ENCODE measurements at regions not wholly inside any gene's neighbourhood (a gene's known extent, or its start where the extent isn't known, plus 50 kb on each side); places are given as distances from the start of the nearest gene placed in this dataset.

GRCh38 chr4:38366997-38367396, 297.0 kb upstream of the KLF3 start (continued):
- TF ChIP-seq CBFB (CRISPR knock-in tag; IDR thresholded peaks at IDR 0.05) = no peak
- TF ChIP-seq HEY1 (CRISPR knock-in tag; IDR thresholded peaks at IDR 0.05; ENCODE audit: borderline replicate concordance) = no peak
- no peak for TF ChIP-seq GATA2 (CRISPR knock-in tag; IDR thresholded peaks at IDR 0.05)
- TF ChIP-seq BRF2 (IDR thresholded peaks at IDR 0.05; ENCODE audit: borderline replicate concordance, insufficient read depth, insufficient read length) = no peak
- TF ChIP-seq GABPA (tag; conservative IDR thresholded peaks at IDR 0.05; ENCODE audit: low read depth) = no peak

- no peak overlapping the region for H3K9ac ChIP-seq (ENCODE audit: insufficient read depth in 1 of 2, low read depth in 2 of 2, low read length in 2 of 2)
- no peak overlapping the region for H3K4me3 ChIP-seq
- ChIA-PET CTCF (ENCODE audit: low intra/inter-chr PET ratio) (no interaction called here), POLR2A (interaction anchor here (2.1 kb wide), 1 partner anchor 10 kb away, joined by 4 read pairs; no protein-coding TSS in a partner anchor)
- no peak overlapping the region for H3K27ac ChIP-seq (ENCODE audit: extremely low read depth, low read depth, low read length)
- DNase-seq (ENCODE audit: extremely low read depth in 1 of 4, low spot score in 3 of 4) = no peak
- H3K36me3 ChIP-seq (ENCODE audit: control insufficient read depth, insufficient read depth, low read length) = no peaks in the 10 kb centered on the region
- TF ChIP-seq ZNF121 (CRISPR knock-in tag; conservative IDR thresholded peaks at IDR 0.05) (no peak), TEAD2 (tag; IDR thresholded peaks at IDR 0.05) (no peak)
- H3K27me3 ChIP-seq (ENCODE audit: control insufficient read depth in 2 of 2, insufficient read depth in 2 of 2, low read length in 2 of 2) = no peaks in the 10 kb centered on the region
- H4K20me1 ChIP-seq (replicated peaks; ENCODE audit: control insufficient read depth, insufficient read depth, low read length) = no peaks in the 10 kb centered on the region
- no peaks in the 10 kb centered on the region; a peak in 3 of 5 replicates for H3K4me1 ChIP-seq (replicated peaks in 1 of 2; ENCODE audit: control insufficient read depth in 2 of 2, insufficient read depth in 2 of 2, low read length in 2 of 2)
- 19% methylated on average over 4 of the region's 4 CpGs for WGBS (ENCODE audit: insufficient coverage, low coverage, missing lambda C conversion rate)
- in situ Hi-C loops (cut with MboI) (no loop called here), intact Hi-C loops (cut with micrococcal nuclease) (no loop called here)
- no peaks in the 10 kb centered on the region for H3K79me2 ChIP-seq (ENCODE audit: control insufficient read depth, insufficient read depth, low read length)
- H2AFZ ChIP-seq (ENCODE audit: low read depth, low read length) = no peak overlapping the region
- FAIRE-seq = no peak
- no TSS peak for BruUV-seq (replicated peaks)
- no peak overlapping the region for H3K4me2 ChIP-seq (ENCODE audit: insufficient read depth, low read length)
- ATAC-seq = no peak
- H3K9me3 ChIP-seq (replicated peaks; ENCODE audit: control insufficient read depth, insufficient read depth, low read depth, low read length) = no peaks in the 10 kb centered on the region; the same call in 1 of the 2 replicates
- H3K9me1 ChIP-seq (ENCODE audit: control insufficient read depth, insufficient read depth, low read length) = no peaks in the 10 kb centered on the region
These were observed 296.3 kb upstream of the KLF3 start for GRCh38 chr4:38367642-38368174.

All from K562 (cell line).